NT2/D1 (cell line): ENCODE measurements at regions not wholly inside any gene's neighbourhood (a gene's known extent, or its start where the extent isn't known, plus 50 kb on each side); places are given as distances from the start of the nearest gene placed in this dataset.

Experiments
- DNase-seq: peaks from one replicate; pipeline ENCODE4 v3.0.0-alpha.2; 2011; ENCODE audit warnings: low read depth, low spot score
- H3K27me3 ChIP-seq: 2 replicates; pipeline ENCODE4 v1.6.0; 2011; ENCODE audit warnings: mild to moderate bottlenecking; ENCODE audit not compliant: insufficient read length, insufficient read depth
- H3K36me3 ChIP-seq: 2 replicates; pipeline ENCODE4 v1.6.1; 2011; ENCODE audit warnings: mild to moderate bottlenecking, low read length, mixed read lengths; ENCODE audit not compliant: insufficient read depth, insufficient read length
- H3K4me1 ChIP-seq: 2 replicates; pipeline ENCODE4 v1.5.1; 2011; ENCODE audit not compliant: insufficient read depth, insufficient read length
- H3K4me3 ChIP-seq: 2 replicates; pipeline ENCODE4 v1.5.1; 2011; ENCODE audit warnings: low read depth; ENCODE audit not compliant: insufficient read length
- H3K9ac ChIP-seq: 2 replicates; pipeline ENCODE4 v1.6.0; 2011; ENCODE audit warnings: low read depth; ENCODE audit not compliant: insufficient read length
- H3K9me3 ChIP-seq: 2 replicates; pipeline ENCODE4 v1.5.1; 2011; ENCODE audit warnings: mild to moderate bottlenecking, low read length; ENCODE audit not compliant: insufficient read depth
- SUZ12 ChIP-seq: IDR thresholded peaks from 2 replicates; pipeline ENCODE4 v1.6.1; 2011; ENCODE audit not compliant: insufficient read length, insufficient read depth; ENCODE audit errors: extremely low read depth
- YY1 ChIP-seq: IDR thresholded peaks from 2 replicates; pipeline ENCODE4 v1.6.1; 2011; ENCODE audit not compliant: insufficient read length, insufficient read depth
- ZNF274 ChIP-seq: IDR thresholded peaks from 2 replicates; pipeline ENCODE4 v1.6.1; 2011; ENCODE audit warnings: mild to moderate bottlenecking, low read depth, low read length

DNA sequence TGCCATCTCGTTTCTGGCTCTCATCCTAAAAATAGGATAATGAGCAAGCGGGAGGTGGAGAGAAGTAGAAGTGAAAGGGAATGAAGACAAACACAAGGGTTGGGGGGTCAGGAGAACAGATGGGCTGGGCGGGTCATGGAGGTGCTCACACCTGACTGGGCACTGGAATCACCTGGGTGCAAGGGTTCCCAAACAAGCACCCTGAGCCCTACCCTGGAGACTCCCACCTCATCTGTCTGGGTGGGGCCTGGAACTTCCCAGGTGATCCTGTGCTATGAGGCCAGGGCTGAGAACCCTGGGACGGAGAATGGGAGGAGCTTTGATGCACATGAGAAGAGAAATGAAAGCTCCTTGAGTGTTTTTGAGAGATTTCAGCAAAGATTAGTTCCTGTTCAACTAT lies 223.6 kb downstream of the ANKRD60 start:
- Histone ChIP-seq H3K4me1 (no peaks in the 10 kb centered on the region), H3K9ac (no peak overlapping the region), H3K27me3 (peaks cover 11% of the 10 kb centered on the region), H3K4me3 (no peak overlapping the region), H3K9me3 (peaks cover 9% of the 10 kb centered on the region; the same call in 1 of the 2 replicates), H3K36me3 (no peaks in the 10 kb centered on the region)
- no peak for DNase-seq
- no peak for TF ChIP-seq YY1
- TF ChIP-seq SUZ12: no peak
- TF ChIP-seq ZNF274: no peak

DNA sequence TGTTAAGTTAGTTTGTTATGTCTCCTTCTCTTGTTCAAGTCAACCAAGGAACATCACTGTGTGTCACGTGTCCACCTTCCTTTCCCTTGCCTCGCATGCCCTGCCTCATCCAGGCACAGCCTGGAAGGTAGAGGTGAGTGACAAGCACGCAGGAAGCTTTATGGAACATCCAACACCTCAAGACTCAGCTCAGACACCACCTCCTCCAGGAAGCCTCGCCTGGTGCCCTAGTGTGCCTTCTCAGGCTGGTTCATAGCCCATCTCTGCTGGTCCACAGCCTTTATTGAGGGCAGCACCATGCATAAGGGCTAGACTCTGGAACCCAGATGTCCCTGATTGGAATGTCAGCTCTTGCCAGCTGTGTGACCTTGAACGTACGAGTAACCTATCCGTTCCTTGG lies 224.3 kb downstream of the ANKRD60 start:
- no peak overlapping the region for H3K9ac ChIP-seq
- H3K27me3 ChIP-seq: peaks cover 8% of the 10 kb centered on the region
- H3K4me1 ChIP-seq: no peaks in the 10 kb centered on the region
- no peak for DNase-seq
- no peaks in the 10 kb centered on the region for H3K36me3 ChIP-seq
- peaks cover 9% of the 10 kb centered on the region; the same call in 1 of the 2 replicates for H3K9me3 ChIP-seq
- no peak overlapping the region for H3K4me3 ChIP-seq
- TF ChIP-seq ZNF274 (no peak), SUZ12 (no peak), YY1 (no peak)

DNA sequence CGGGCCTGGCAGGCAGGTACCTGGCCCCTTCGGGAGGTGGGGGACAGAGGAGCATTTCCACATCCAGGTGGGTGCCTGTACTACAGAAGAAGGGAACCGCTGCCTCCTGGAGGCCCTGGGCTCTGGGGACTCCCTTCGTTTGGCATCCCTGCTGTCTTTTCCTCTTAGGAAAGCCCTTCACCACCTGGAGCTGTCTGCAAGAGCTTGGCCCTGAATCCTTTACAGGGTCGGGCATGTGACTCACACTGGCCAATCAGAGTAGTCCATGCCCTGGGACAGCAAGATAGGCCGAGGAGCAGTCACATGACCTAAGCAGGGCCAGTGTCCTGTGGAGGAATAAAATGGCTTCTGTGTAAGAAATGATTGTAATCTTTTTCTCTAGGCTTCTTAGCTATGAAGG lies 224.9 kb downstream of the ANKRD60 start:
- TF ChIP-seq SUZ12 (no peak), YY1 (no peak), ZNF274 (no peak)
- no peaks in the 10 kb centered on the region for H3K4me1 ChIP-seq
- H3K4me3 ChIP-seq: no peak overlapping the region
- DNase-seq: no peak
- no peak overlapping the region for H3K9ac ChIP-seq
- H3K9me3 ChIP-seq: peaks cover 9% of the 10 kb centered on the region; the same call in 1 of the 2 replicates
- H3K27me3 ChIP-seq: peaks cover 14% of the 10 kb centered on the region
- no peaks in the 10 kb centered on the region for H3K36me3 ChIP-seq

DNA sequence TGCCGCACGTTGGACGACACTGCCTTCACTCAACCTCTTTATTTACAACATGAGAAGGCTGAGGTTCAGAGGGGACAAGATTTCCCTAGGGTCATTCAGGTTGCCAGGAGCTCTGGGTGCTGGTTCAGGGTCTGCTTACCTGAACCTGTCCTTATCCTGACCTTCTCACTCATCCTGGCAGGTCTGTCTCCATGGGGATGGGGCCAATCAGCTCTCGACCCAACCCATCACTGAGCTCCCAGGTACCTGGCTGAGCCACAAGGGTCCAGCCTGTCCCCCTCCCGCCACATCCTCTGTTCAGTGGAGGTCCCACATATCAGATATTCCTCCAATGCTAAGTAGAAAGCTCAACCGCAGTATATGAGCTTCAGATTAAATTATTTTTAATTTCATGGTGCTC lies 225.6 kb downstream of the ANKRD60 start:
- Histone ChIP-seq H3K4me3 (no peak overlapping the region), H3K4me1 (no peaks in the 10 kb centered on the region), H3K36me3 (no peaks in the 10 kb centered on the region), H3K27me3 (peaks cover 17% of the 10 kb centered on the region), H3K9ac (no peak overlapping the region), H3K9me3 (peaks cover 14% of the 10 kb centered on the region; the same call in 1 of the 2 replicates)
- no peak for DNase-seq
- TF ChIP-seq SUZ12 (no peak), ZNF274 (no peak), YY1 (no peak)

DNA sequence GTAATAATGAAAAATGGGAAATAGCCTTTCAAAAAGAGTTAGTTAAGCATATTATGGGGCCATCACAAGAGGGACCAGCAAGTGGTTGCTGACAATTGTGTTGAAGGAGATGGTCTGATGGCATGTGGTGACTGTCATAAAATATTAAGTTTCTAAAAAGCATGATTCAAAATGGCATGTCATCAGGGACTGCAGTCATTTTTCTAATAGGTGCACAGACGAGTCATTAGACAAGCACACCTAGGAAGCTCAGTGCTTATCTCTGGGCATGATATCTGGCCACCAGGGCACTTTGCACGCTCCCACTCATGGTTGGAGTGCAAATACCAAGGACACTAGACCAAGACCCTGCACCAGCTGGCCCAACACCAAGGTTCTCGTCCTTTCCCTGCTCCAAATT lies 226.5 kb downstream of the ANKRD60 start:
- Histone ChIP-seq H3K9ac (no peak overlapping the region), H3K36me3 (no peaks in the 10 kb centered on the region), H3K9me3 (peaks cover 18% of the 10 kb centered on the region; the same call in 1 of the 2 replicates), H3K27me3 (peaks cover 26% of the 10 kb centered on the region), H3K4me1 (no peaks in the 10 kb centered on the region), H3K4me3 (no peak overlapping the region)
- DNase-seq: no peak
- no peak for TF ChIP-seq ZNF274
- no peak for TF ChIP-seq SUZ12
- TF ChIP-seq YY1: no peak

DNA sequence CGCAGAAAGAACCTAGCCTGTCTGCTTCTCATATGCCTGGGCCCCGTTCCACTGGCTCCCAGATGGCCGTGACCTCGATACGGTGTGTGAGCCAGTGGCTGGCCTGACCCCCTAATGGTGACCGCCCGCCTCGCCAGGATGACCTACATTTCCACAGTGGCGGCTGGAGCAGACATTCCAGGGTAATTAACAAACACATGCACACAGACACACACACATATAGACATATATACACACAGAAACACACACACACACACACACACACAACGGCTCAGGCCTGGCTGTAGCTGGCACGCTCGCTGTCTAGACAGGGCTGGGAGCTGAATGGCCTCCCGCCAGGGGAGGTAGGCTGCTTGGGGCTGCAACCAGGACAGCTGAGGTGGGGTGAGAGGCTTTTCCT lies 227.1 kb downstream of the ANKRD60 start:
- no peaks in the 10 kb centered on the region for H3K4me1 ChIP-seq
- no peak for DNase-seq
- no peak overlapping the region for H3K9ac ChIP-seq

DNA sequence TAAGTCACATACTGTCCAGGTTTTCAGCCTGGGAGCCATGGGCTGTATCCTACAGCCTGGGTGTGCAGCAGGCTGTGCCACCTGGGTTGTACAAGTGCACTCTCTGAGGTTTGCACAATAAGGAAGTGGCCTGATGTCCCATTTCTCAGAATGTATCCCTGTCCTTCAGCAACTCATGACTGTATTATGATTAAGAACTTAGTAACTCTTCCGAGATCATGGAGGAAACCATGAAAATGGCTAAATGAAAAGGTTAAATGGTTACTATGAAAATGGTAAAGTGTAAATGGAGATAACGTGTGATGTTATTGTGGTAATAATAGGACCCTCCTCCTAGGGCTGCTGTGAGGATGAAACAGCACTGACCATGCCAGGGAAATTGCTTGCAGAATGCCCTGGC lies 227.6 kb downstream of the ANKRD60 start:
- no peak overlapping the region for H3K9ac ChIP-seq
- no peak for TF ChIP-seq YY1
- TF ChIP-seq SUZ12: no peak
- TF ChIP-seq ZNF274: no peak
- DNase-seq: no peak
- H3K9me3 ChIP-seq: peaks cover 18% of the 10 kb centered on the region; the same call in 1 of the 2 replicates
- no peak overlapping the region for H3K4me3 ChIP-seq
- no peaks in the 10 kb centered on the region for H3K36me3 ChIP-seq
- H3K27me3 ChIP-seq: peaks cover 33% of the 10 kb centered on the region
- no peaks in the 10 kb centered on the region for H3K4me1 ChIP-seq

More for the DNA sequence above, 227.1 kb downstream of the ANKRD60 start:
- peaks cover 29% of the 10 kb centered on the region for H3K27me3 ChIP-seq
- H3K9me3 ChIP-seq: peaks cover 18% of the 10 kb centered on the region; the same call in 1 of the 2 replicates
- H3K36me3 ChIP-seq: no peaks in the 10 kb centered on the region
- no peak overlapping the region for H3K4me3 ChIP-seq
- TF ChIP-seq ZNF274 (no peak), SUZ12 (no peak), YY1 (no peak)
